Ovary (tissue), 7 donors: ENCODE measurements at regions not wholly inside any gene's neighbourhood (a gene's known extent, or its start where the extent isn't known, plus 50 kb on each side); places are given as distances from the start of the nearest gene placed in this dataset.

Source experiments
- DNase-seq, 5 donors: peaks; one replicate each; pipeline ENCODE4 v3.0.0-alpha.2; 2019 to 2020
- H3K27ac ChIP-seq, 2 donors: fragments of 200-600 bp; one replicate each; pipeline versions ENCODE4 v1.5.1 to v1.8.0; 2019 to 2022
- H3K27me3 ChIP-seq: fragments of 200-600 bp; one replicate; pipeline ENCODE4 v1.8.0; 2022
- H3K36me3 ChIP-seq: fragments of 200-600 bp; sonication (generic); one replicate; pipeline ENCODE4 v1.5.1; 2019
- H3K4me1 ChIP-seq: one replicate; pipeline ENCODE4 v1.8.1; 2013; ENCODE audit warnings: mild to moderate bottlenecking, moderate library complexity; ENCODE audit not compliant: insufficient read depth
- H3K4me3 ChIP-seq: fragments of 200-600 bp; sonication (generic); one replicate; pipeline ENCODE4 v1.5.1; 2017
- H3K9me3 ChIP-seq, 2 donors: fragments of 200-600 bp in 1 of 2; sonication (generic) in 1 of 2; one replicate each; pipeline versions ENCODE4 v1.5.1 to v1.8.1; 2013 to 2019; ENCODE audit warnings: mild to moderate bottlenecking in 1 of 2, moderate library complexity in 1 of 2
- EP300 ChIP-seq: sonication (generic); formaldehyde crosslinking; IDR thresholded peaks from one replicate; pipeline ENCODE4 v1.6.1; 2017; ENCODE audit warnings: antibody characterized with exemption
- POLR2A ChIP-seq: fragments of 450-650 bp; IDR thresholded peaks from one replicate; pipeline ENCODE4 v1.6.1; 2017; ENCODE audit warnings: antibody characterized with exemption, mild to moderate bottlenecking, moderate library complexity
- whole genome bisulfite sequencing, 3 donors: extraction: QIAGEN DNeasy Blood & Tissue Kit in 1 of 3; methylation state at CpG; one replicate each; pipeline versions ENCODE4 v1.1.5 to v1.1.7; 2013 to 2017; 5-methylcytosine and 5-hydroxymethylcytosine counted together
- intact Hi-C, 4 donors: fragments of 100-400 bp; cut with DNase I; formaldehyde crosslinking; loops; one replicate each; pipeline versions ENCODE4 v1.11.0 to v1.15.1; 2022 to 2023
- TF ChIP-seq, protein P1 (sequence below), 3 donors: fragments of 450-650 bp in 2 of 3; fragments of 200-600 bp in 1 of 3; IDR thresholded peaks; one replicate each; pipeline versions ENCODE4 v1.5.1 to v1.8.0; 2016 to 2022; ENCODE audit warnings: antibody characterized with exemption in 3 of 3, mild to moderate bottlenecking in 1 of 3
- donor health status: DM: no; HTN: no; CAD: no; lungs with moderate emphysema.
- donor health status: DM: no; HTN: no; CAD: no.
- donor health status: Bipolar disorder and iron deficiency.
- donor health status: DM: no; HTN: no; CAD: no.
- donor health status: DM: yes; HTN: yes; CAD: no.

DNA sequence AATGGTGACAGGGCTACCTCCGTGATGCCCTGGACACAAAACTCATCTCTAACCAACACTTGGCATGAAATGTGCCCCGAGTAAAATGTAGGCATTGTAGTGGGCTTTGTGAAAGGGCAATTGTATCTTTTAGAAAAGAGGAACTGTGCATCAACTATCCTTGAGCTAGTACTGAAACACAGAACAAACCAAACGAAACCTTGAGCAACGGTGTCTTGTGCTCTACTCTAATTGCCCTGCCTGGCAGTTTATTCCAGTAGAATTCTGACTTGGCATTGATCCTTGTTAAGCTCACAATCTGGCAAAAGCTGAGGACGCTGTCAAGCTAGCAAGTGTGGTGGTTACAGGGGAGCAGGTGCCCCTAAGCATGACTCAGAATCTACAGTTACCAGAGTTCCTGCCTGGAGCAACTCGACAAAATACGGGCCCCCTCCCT is 707.1 kb upstream of the SPRY2 start:
- Histone ChIP-seq H3K9me3 (no peaks in the 10 kb centered on the region), H3K27ac (no peak overlapping the region), H3K4me1 (no peaks in the 10 kb centered on the region), H3K4me3 (no peak overlapping the region), H3K36me3 (no peaks in the 10 kb centered on the region), H3K27me3 (no peaks in the 10 kb centered on the region)
- no peak for DNase-seq
- 81 to 85% (median 82%) methylated on average over 7 of the region's 7 CpGs for WGBS, 3 donors
- intact Hi-C loops = no loop called here
- TF ChIP-seq, protein P1, sequence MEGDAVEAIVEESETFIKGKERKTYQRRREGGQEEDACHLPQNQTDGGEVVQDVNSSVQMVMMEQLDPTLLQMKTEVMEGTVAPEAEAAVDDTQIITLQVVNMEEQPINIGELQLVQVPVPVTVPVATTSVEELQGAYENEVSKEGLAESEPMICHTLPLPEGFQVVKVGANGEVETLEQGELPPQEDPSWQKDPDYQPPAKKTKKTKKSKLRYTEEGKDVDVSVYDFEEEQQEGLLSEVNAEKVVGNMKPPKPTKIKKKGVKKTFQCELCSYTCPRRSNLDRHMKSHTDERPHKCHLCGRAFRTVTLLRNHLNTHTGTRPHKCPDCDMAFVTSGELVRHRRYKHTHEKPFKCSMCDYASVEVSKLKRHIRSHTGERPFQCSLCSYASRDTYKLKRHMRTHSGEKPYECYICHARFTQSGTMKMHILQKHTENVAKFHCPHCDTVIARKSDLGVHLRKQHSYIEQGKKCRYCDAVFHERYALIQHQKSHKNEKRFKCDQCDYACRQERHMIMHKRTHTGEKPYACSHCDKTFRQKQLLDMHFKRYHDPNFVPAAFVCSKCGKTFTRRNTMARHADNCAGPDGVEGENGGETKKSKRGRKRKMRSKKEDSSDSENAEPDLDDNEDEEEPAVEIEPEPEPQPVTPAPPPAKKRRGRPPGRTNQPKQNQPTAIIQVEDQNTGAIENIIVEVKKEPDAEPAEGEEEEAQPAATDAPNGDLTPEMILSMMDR (IDR thresholded peaks at IDR 0.05) = no peak
- TF ChIP-seq EP300 (no peak), POLR2A (no peak)

DNA sequence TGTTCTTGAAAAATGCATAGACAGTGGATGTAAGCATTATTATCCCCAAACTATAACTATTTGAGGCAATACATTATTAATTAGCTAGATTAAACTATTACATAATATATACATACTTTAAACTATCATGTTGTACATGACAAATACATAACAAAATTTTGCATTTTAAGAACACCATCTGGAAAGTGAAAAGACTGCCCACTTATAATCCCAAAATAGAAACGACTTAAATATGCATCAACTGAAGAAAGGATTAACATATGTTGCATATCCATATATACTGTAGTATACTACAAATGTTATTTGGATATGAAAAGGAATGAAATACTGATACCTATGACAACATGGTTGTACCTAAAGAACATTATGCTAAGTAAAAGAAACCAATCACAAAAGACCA is 700.8 kb upstream of the SPRY2 start:
- Histone ChIP-seq H3K4me1 (no peaks in the 10 kb centered on the region), H3K27ac (no peak overlapping the region), H3K36me3 (no peaks in the 10 kb centered on the region), H3K9me3 (no peaks in the 10 kb centered on the region), H3K27me3 (no peaks in the 10 kb centered on the region), H3K4me3 (no peak overlapping the region)
- intact Hi-C loops = no loop called here
- no peak for TF ChIP-seq EP300
- TF ChIP-seq, protein P1 (IDR thresholded peaks at IDR 0.05) = no peak
- no peak for TF ChIP-seq POLR2A
- DNase-seq = no peak
- 57 to 63% (median 59%) methylated on average over 1 of the region's 1 CpG for WGBS, 3 donors

DNA sequence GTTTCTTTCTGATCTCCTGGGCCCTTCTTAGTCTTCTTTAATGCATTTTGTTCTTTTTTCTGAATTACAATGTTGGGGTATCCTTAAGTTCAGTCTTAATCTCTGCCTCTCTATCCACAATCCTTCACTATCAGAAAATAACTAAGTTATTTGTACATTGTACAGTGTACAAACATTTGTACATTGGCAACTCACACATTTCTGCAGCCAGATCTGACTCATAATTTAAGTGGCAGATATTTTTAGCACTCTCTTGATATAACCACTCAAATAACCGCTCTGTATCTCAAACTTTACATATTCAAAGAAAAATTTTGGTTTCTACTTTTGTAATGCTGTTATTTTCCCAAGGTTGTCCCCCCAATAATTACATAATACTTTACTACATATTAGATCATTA is 691.1 kb upstream of the SPRY2 start:
- Histone ChIP-seq H3K27ac (no peak overlapping the region), H3K4me1 (no peaks in the 10 kb centered on the region), H3K27me3 (no peaks in the 10 kb centered on the region), H3K9me3 (no peaks in the 10 kb centered on the region), H3K4me3 (no peak overlapping the region), H3K36me3 (no peaks in the 10 kb centered on the region)
- DNase-seq = no peak
- no peak for TF ChIP-seq POLR2A
- no peak for TF ChIP-seq EP300
- TF ChIP-seq, protein P1 (IDR thresholded peaks at IDR 0.05) = no peak
- 42 to 48% (median 44%) methylated on average over 1 of the region's 1 CpG for WGBS, 3 donors
- intact Hi-C loops = no loop called here

DNA sequence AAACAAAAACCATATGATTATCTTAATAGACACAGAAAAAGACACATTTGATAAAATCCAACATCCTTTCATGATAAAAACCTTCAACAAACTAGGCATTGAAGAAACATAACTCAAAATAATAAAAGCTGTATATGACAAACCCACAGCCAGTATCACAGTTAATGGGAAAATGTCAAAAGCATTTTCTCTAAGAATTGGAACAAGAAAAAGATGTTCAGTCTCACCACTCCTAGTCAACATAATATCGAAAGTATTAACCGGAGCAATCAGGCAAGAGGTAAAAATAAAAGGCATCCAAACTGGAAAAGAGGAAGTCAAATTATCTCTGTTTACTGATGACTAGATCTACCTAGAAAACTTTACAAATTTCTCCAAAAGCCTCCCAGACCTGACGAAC is 684.2 kb upstream of the SPRY2 start:
- intact Hi-C loops = no loop called here
- H3K36me3 ChIP-seq = no peaks in the 10 kb centered on the region
- H3K4me3 ChIP-seq = no peak overlapping the region
- 35 to 62% (median 43%) methylated on average over 3 of the region's 3 CpGs for WGBS, 3 donors
- DNase-seq = no peak
- no peaks in the 10 kb centered on the region for H3K27me3 ChIP-seq
- no peak overlapping the region for H3K27ac ChIP-seq
- TF ChIP-seq, protein P1 (IDR thresholded peaks at IDR 0.05) = no peak
- no peak for TF ChIP-seq EP300
- no peak for TF ChIP-seq POLR2A
- H3K4me1 ChIP-seq = no peaks in the 10 kb centered on the region
- H3K9me3 ChIP-seq = no peaks in the 10 kb centered on the region
